HG02759 (cell line): ENCODE measurements at regions not wholly inside any gene's neighbourhood (a gene's known extent, or its start where the extent isn't known, plus 50 kb on each side); places are given as distances from the start of the nearest gene placed in this dataset.
"Not testable (repeated sequence)": the region's sequence is repeated elsewhere in the genome, so short reads cannot be mapped to it uniquely, and the experiment has no call there.

Source experiments
- ATAC-seq: cut with Tn5 transposase; IDR thresholded peaks from one replicate; pipeline ENCODE4 v1.9.1; 2021; ENCODE audit warnings: mild to moderate bottlenecking, moderate library complexity; ENCODE audit not compliant: unreplicated experiment

GRCh38 chr3:150248116-150248887 lies 159.8 kb upstream of the TSC22D2 start:
- no peak for ATAC-seq

DNA sequence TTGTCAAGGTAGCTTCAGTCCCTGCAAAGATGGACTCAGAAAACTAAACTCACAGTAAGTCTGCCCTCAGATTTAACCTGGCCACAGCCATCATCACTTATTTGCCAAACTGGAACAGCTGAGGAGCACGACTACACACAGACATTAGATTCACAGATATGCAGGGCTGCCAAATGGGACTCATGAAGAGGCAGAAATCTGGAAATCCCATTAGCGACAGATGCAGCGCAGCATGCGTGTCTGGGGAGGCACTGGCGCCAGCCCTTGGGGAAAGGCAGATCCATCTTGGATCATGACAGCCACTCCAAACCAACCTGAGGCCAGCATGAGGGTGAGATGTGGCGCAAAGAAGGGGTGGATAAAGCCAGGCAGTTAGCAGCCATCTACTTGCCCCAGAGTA lies 160.7 kb upstream of the TSC22D2 start:
- ATAC-seq = no peak

- no peak for ATAC-seq
These were observed 164.6 kb upstream of the TSC22D2 start for GRCh38 chr3:150243466-150243865.

GRCh38 chr3:150242220-150242936 lies 165.7 kb upstream of the TSC22D2 start:
- no peak for ATAC-seq

DNA sequence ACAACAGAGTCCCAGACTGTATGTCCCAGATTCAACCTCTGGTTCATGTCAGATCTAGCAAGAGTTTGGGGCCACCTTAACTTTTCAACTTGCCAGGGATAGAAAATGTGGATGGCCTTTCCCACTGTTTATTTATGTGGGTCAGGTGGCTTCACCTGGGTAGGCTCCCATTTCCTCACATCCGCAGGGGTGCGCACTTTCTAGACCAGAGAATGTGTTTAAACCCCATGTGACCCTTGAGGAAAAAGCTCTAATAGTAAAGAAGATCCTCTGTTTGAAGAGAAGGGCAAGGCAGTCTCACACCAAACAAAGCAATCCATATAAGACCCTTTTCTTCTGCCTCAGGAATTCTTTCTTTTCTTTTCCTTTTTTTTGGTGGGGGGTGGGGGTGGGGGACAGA lies 167.2 kb upstream of the TSC22D2 start:
- ATAC-seq = no peak

- ATAC-seq = no peak
These were observed 168.3 kb upstream of the TSC22D2 start for GRCh38 chr3:150239766-150240165.

GRCh38 chr3:150238995-150239619 lies 169.0 kb upstream of the TSC22D2 start:
- no peak for ATAC-seq

DNA sequence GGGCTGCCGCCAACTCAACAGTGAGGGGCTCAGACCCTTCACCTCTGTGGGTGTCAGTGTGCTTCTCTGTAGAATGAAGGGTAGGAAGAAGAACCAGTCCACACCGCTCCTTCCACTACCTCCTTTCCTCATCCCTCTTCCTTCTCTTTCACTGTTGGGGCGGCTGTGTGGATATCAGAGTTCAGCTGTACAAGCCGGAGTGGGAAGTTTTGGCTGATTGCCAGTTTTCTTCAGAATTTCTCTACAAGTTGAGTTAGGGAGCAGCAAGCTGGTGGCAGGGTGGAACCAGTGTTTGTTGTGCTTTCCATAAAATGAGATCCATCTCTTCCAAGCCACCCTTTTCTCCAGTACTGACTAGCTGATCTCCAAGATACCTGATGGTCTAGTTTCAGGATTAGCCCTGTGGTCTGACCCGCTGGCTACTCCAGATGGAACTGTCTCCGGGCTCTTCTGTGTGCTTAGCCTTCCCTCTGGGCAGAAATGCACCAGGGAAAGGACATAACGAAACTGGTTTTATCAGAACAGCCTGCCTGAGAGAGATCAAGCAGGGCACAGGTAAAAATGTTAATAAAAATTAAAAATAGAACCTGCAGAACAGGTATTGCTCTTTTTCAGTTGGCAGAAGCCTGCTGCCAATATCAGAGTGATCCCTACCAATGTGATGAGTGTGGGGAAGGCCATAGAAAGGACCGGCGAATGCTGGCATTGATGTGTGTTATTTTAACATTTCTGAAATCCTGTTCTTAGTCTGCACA lies 169.9 kb upstream of the TSC22D2 start:
- no peak for ATAC-seq

- ATAC-seq = no peak
These were observed 170.6 kb upstream of the TSC22D2 start for GRCh38 chr3:150237490-150237889.

- no peak for ATAC-seq
These were observed 171.6 kb upstream of the TSC22D2 start for GRCh38 chr3:150236316-150237082.

- no peak for ATAC-seq
These were observed 172.3 kb upstream of the TSC22D2 start for GRCh38 chr3:150235799-150236198.

GRCh38 chr3:150232992-150233451 lies 175.1 kb upstream of the TSC22D2 start:
- no peak for ATAC-seq

DNA sequence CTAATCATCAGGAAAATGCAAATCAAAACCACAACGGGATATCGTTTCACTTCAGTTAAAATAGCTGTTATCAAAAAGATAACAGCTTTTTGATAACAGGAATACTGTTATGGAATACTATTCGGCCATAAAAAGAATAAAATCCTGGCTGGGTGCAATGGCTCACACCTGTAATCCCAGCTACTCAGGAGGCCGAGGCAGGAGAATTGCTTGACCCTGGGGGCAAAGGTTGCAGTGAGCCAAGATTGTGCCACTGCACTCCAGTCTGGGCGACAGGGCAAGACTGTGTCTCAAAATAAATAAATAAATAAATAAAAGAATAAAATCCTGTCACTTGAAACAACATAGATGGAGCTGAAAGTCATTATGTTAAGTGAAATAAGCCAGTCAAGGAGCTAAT lies 178.1 kb upstream of the TSC22D2 start:
- no peak for ATAC-seq

GRCh38 chr3:150228626-150229025 lies 179.5 kb upstream of the TSC22D2 start:
- not testable (repeated sequence) for ATAC-seq

- ATAC-seq = no peak
These were observed 180.3 kb upstream of the TSC22D2 start for GRCh38 chr3:150227839-150228238.

DNA sequence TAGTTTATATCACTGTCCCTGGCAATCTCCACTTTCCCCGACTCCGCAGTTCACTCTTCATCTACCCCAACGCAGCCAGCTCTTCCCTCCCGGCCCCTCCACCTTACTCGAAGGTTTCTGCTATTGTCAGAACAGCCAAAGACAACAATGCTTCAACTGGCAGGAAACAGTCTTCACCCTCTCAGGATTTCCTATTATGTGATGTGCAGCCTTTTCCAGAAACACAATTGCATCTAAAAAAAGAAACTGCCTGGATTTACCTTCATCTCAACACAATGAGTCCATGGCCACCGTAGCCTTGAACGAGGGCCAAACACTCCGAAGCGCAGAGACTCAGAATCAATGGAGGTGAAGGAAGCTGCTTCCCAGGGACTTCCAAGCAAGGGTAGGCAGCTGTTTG lies 182.1 kb upstream of the TSC22D2 start:
- no peak for ATAC-seq

DNA sequence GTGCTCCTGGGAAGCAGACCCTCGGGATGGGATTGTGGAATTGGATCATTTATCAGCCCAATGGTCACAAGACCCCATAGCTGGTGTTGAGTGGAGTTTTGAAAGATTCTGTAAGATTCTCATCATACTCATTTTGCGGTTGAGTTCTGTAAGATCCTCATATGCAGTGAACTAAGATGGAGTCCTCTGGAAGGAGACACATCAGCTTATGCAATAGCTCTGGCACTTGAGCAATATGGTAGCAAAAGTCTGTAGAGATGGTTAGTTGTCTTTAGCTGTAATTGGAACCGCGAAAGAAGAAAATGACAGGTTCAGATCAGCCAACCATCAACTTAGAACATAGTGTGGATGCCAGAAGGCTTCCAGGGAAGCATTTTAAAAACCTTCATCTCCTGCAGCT lies 184.5 kb upstream of the TSC22D2 start:
- ATAC-seq = no peak

- ATAC-seq = no peak
These were observed 185.2 kb upstream of the TSC22D2 start for GRCh38 chr3:150222691-150223489.

DNA sequence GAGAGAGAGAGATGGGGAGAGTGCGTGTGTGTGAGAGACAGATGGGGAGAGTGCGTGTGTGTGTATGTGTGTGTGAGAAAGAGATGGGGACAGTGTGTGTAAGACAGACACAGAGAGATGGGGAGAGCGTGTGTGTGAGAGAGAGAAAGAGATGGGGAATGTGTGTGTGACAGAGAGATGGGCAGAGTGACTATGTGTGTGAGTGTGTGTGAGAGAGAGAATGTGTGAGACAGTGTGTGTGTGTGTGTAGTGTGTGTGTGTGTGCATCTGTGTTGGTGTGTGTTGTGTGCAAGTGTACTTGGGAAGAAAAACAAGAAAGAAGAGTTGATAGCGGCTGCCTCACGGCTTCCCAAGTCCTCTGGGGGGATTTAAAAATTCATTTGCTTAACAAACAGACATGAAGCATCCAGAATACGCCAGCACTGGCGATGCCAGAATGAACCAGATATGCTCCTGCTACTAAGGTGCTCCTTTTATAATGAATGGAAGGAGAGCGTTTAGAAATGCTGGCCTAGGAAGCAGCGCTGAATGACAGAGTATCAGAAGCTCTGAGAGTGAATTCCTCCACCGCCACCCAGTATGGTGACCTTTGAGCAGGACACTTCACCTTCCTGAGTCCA lies 186.1 kb upstream of the TSC22D2 start:
- ATAC-seq = no peak
